Sigmoid colon (tissue), 4 donors: ENCODE measurements at regions not wholly inside any gene's neighbourhood (a gene's known extent, or its start where the extent isn't known, plus 50 kb on each side); places are given as distances from the start of the nearest gene placed in this dataset.

Experiments used
- EP300 ChIP-seq, 4 donors: sonication (generic); formaldehyde crosslinking; IDR thresholded peaks; one replicate each; pipeline ENCODE4 v1.6.1; 2017; ENCODE audit warnings: antibody characterized with exemption in 4 of 4
- POLR2A ChIP-seq, 2 donors: fragments of 450-650 bp; IDR thresholded peaks; one replicate each; pipeline ENCODE4 v1.6.1; 2016; ENCODE audit warnings: antibody characterized with exemption in 2 of 2, mild to moderate bottlenecking in 2 of 2, moderate library complexity in 2 of 2
- TF ChIP-seq, protein P1 (sequence below), 4 experiments: fragments of 450-650 bp in 3 of 4; fragments of 200-600 bp in 1 of 4; IDR thresholded peaks; one replicate each; pipeline ENCODE4 v1.5.1; 2016 to 2019; ENCODE audit warnings: antibody characterized with exemption in 4 of 4, mild to moderate bottlenecking in 3 of 4, moderate library complexity in 2 of 4

DNA sequence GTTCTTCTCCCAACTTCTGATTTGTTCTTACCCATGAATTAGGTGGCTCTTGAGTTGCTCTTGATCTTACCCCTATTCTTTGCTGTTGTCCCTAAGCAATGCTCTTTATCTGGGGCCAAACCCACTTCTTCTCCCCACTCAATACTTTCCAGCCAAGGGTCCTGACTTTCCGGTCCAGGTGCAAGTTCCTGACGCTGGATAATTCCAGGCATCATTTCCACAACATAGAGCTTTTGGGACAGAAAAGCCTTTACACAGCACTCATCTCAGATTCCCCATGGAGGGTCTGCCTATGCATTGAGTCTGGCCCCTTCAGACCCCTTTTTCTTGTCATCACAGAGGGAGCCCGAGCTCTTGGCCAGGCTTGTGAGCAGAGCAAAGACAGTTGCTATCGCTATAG, 85.4 kb upstream of the BOC start:
- TF ChIP-seq, protein P1, sequence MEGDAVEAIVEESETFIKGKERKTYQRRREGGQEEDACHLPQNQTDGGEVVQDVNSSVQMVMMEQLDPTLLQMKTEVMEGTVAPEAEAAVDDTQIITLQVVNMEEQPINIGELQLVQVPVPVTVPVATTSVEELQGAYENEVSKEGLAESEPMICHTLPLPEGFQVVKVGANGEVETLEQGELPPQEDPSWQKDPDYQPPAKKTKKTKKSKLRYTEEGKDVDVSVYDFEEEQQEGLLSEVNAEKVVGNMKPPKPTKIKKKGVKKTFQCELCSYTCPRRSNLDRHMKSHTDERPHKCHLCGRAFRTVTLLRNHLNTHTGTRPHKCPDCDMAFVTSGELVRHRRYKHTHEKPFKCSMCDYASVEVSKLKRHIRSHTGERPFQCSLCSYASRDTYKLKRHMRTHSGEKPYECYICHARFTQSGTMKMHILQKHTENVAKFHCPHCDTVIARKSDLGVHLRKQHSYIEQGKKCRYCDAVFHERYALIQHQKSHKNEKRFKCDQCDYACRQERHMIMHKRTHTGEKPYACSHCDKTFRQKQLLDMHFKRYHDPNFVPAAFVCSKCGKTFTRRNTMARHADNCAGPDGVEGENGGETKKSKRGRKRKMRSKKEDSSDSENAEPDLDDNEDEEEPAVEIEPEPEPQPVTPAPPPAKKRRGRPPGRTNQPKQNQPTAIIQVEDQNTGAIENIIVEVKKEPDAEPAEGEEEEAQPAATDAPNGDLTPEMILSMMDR (IDR thresholded peaks at IDR 0.05), result no peak
- no peak for TF ChIP-seq POLR2A (IDR thresholded peaks at IDR 0.05)
- no peak for TF ChIP-seq EP300 (IDR thresholded peaks at IDR 0.05)
